ENCODE measurements at regions not wholly inside any gene's neighbourhood (a gene's known extent, or its start where the extent isn't known, plus 50 kb on each side); places are given as distances from the start of the nearest gene placed in this dataset. TPM values are rescaled to one million over a fixed set of nuclear protein-coding genes. Genes with fewer than 3 reads are reported as not detected.

- no CpG with 5 or more reads among the region's 1 CpG for WGBS, 2 experiments (ENCODE audit: extremely low coverage in 2 of 2, insufficient read length in 1 of 2)
These were observed 51.0 kb upstream of the WAC start for GRCh38 chr10:28481968-28482367.

More at GRCh38 chr10:28481968-28482367, 51.0 kb upstream of the WAC start:
- ATAC-seq (ENCODE audit: low read depth) (no peak), DNase-seq (no peak)
- H3K4me3 ChIP-seq (ENCODE audit: insufficient read depth, low read depth, low read length): no peak overlapping the region
- H3K4me1 ChIP-seq (ENCODE audit: control insufficient read depth, insufficient read depth, low read length): no peaks in the 10 kb centered on the region
- H3K27me3 ChIP-seq (ENCODE audit: control insufficient read depth, insufficient read depth, low read length): peaks cover 8% of the 10 kb centered on the region
- no peak overlapping the region for H4K5ac ChIP-seq (ENCODE audit: low read depth, low read length)
- H3K27ac ChIP-seq (ENCODE audit: insufficient read depth, low read length): no peak overlapping the region
- H2BK20ac ChIP-seq (ENCODE audit: low read depth, low read length): no peak overlapping the region
- BruUV-seq (replicated peaks): no TSS peak
- H3K36me3 ChIP-seq (ENCODE audit: control insufficient read depth, insufficient read depth, low read length): no peaks in the 10 kb centered on the region
- H3K79me1 ChIP-seq (ENCODE audit: low read depth in 1 of 2, low read length in 2 of 2): no peaks in the 10 kb centered on the region
- H2BK15ac ChIP-seq (ENCODE audit: low read depth, low read length): no peak overlapping the region
- no peaks in the 10 kb centered on the region; the same call in 1 of the 2 replicates for H3K9me1 ChIP-seq (ENCODE audit: insufficient read depth, low read length)
- H3K4me2 ChIP-seq (ENCODE audit: low read depth, low read length): no peak overlapping the region
- H4K8ac ChIP-seq (ENCODE audit: low read depth in 2 of 2, low read length in 2 of 2): no peak overlapping the region
- no peak overlapping the region for H3K18ac ChIP-seq (ENCODE audit: low read depth, low read length)
- no peaks in the 10 kb centered on the region for H4K20me1 ChIP-seq (ENCODE audit: insufficient read depth, low read length)
- no peak overlapping the region for H2BK120ac ChIP-seq (ENCODE audit: low read depth, low read length)
- H3K4ac ChIP-seq (ENCODE audit: low read depth, low read length): no peak overlapping the region
- no peak overlapping the region for H3K9ac ChIP-seq (ENCODE audit: low read depth, low read length)
- intact Hi-C loops (cut with micrococcal nuclease) (no loop called here), in situ Hi-C loops (cut with MboI; ENCODE audit: low sequenced_read_pairs) (no loop called here), dilution Hi-C loops (cut with HindIII; ENCODE audit: low sequenced_read_pairs, unreplicated experiment) (no loop called here)
- no peak overlapping the region for H2BK5ac ChIP-seq (ENCODE audit: low read depth, low read length, poor library complexity, severe bottlenecking)
- CTCF ChIA-PET: no interaction called here
- no peak overlapping the region for H3K56ac ChIP-seq (ENCODE audit: extremely low read depth, insufficient read depth, low read length)
- H2AK5ac ChIP-seq (ENCODE audit: low read depth, low read length): no peak overlapping the region
- no peak overlapping the region for H3K23ac ChIP-seq (ENCODE audit: low read depth, low read length)
- H2AK9ac ChIP-seq (replicated peaks; ENCODE audit: low read depth, low read length, poor library complexity): no peak overlapping the region
- TF ChIP-seq RCOR1 (IDR thresholded peaks at IDR 0.05; ENCODE audit: insufficient replicate concordance, low read length) (no peak), NFE2L2 (IDR thresholded peaks at IDR 0.05; ENCODE audit: low read depth, low read length) (no peak), RAD21 (IDR thresholded peaks at IDR 0.05; ENCODE audit: low read length) (no peak)
- TF ChIP-seq, protein P1, sequence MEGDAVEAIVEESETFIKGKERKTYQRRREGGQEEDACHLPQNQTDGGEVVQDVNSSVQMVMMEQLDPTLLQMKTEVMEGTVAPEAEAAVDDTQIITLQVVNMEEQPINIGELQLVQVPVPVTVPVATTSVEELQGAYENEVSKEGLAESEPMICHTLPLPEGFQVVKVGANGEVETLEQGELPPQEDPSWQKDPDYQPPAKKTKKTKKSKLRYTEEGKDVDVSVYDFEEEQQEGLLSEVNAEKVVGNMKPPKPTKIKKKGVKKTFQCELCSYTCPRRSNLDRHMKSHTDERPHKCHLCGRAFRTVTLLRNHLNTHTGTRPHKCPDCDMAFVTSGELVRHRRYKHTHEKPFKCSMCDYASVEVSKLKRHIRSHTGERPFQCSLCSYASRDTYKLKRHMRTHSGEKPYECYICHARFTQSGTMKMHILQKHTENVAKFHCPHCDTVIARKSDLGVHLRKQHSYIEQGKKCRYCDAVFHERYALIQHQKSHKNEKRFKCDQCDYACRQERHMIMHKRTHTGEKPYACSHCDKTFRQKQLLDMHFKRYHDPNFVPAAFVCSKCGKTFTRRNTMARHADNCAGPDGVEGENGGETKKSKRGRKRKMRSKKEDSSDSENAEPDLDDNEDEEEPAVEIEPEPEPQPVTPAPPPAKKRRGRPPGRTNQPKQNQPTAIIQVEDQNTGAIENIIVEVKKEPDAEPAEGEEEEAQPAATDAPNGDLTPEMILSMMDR (conservative IDR thresholded peaks at IDR 0.05; ENCODE audit: low read depth, low read length): no peak
- H4K91ac ChIP-seq (ENCODE audit: insufficient read depth, low read depth, low read length): no peak overlapping the region
- POLR2A ChIA-PET (ENCODE audit: unreplicated experiment): no interaction called here
- no peak overlapping the region for H2AFZ ChIP-seq (replicated peaks; ENCODE audit: low read length, poor library complexity)
- H3K9me3 ChIP-seq (ENCODE audit: control insufficient read depth, insufficient read depth, low read length): peaks cover 2% of the 10 kb centered on the region
- H3K14ac ChIP-seq (replicated peaks; ENCODE audit: low read depth, low read length): no peak overlapping the region

Small RNA genes lying in the stretch of these regions (microRNA-seq; reads per million reads assigned to microRNA genes)
- not detected for gene RF00012 (ENCODE audit: insufficient read depth, insufficient read length)

Small RNA genes lying in the stretch of these regions (small RNA-seq; reads per million reads assigned to genes)
- gene RF00012: 0 to 0.04 (median 0) reads per million in 5 experiments

All from IMR-90 (cell line).